GM23338 (cell line): ENCODE measurements at regions not wholly inside any gene's neighbourhood (a gene's known extent, or its start where the extent isn't known, plus 50 kb on each side); places are given as distances from the start of the nearest gene placed in this dataset.

ENCODE experiments used
- ATAC-seq: fragments of 200-7000 bp; cut with Tn5 transposase; 3 replicates; pipeline ENCODE4 v1.9.1; 2020
- DNase-seq: peaks from one replicate; pipeline ENCODE4 v3.0.0-alpha.2; 2015; ENCODE audit warnings: low spot score
- H2AFZ ChIP-seq: fragments of 200-600 bp; sonication (generic); 2 replicates; pipeline ENCODE4 v1.8.0; 2016; ENCODE audit warnings: antibody characterized with exemption, mild to moderate bottlenecking, moderate library complexity
- H3F3A ChIP-seq: fragments of 200-600 bp; sonication (generic); replicated peaks from 2 replicates; pipeline ENCODE4 v1.8.0; 2017; ENCODE audit warnings: antibody characterized with exemption, mixed run types, low read depth
- H3K27ac ChIP-seq: fragments of 200-600 bp; sonication (generic); 2 replicates; pipeline ENCODE4 v1.6.1; 2016; ENCODE audit warnings: low read depth
- H3K27me3 ChIP-seq: fragments of 200-600 bp; sonication (generic); 2 replicates; pipeline ENCODE4 v1.8.0; 2016; ENCODE audit warnings: mild to moderate bottlenecking, mixed run types, moderate library complexity; ENCODE audit not compliant: insufficient read depth
- H3K36me3 ChIP-seq: fragments of 200-600 bp; sonication (generic); 2 replicates; pipeline ENCODE4 v1.8.0; 2016; ENCODE audit warnings: mild to moderate bottlenecking; ENCODE audit not compliant: insufficient read depth
- H3K4me1 ChIP-seq: fragments of 200-600 bp; sonication (generic); 2 replicates; pipeline ENCODE4 v1.8.0; 2016; ENCODE audit warnings: mild to moderate bottlenecking, moderate library complexity; ENCODE audit not compliant: insufficient read depth
- H3K4me2 ChIP-seq: fragments of 200-600 bp; sonication (generic); 2 replicates; pipeline ENCODE4 v1.7.1; 2017; ENCODE audit warnings: mixed run types
- H3K4me3 ChIP-seq: fragments of 200-600 bp; sonication (generic); 2 replicates; pipeline ENCODE4 v1.6.1; 2016; ENCODE audit warnings: mixed run types
- H3K79me2 ChIP-seq: fragments of 200-600 bp; sonication (generic); replicated peaks from 2 replicates; pipeline ENCODE4 v1.8.0; 2017; ENCODE audit warnings: mild to moderate bottlenecking; ENCODE audit not compliant: insufficient read depth
- H3K9me2 ChIP-seq: fragments of 200-600 bp; sonication (generic); 2 replicates; pipeline ENCODE4 v1.8.0; 2017; ENCODE audit not compliant: insufficient read depth
- H4K20me1 ChIP-seq: fragments of 200-600 bp; sonication (generic); replicated peaks from 2 replicates; pipeline ENCODE4 v1.8.0; 2017; ENCODE audit warnings: mild to moderate bottlenecking; ENCODE audit not compliant: insufficient read depth
- H3K27ac Mint-ChIP-seq: 2 replicates; pipeline ENCODE4 v1.8.0; 2020; ENCODE audit warnings: inconsistent platforms, mild to moderate bottlenecking, moderate library complexity, mixed read lengths
- H3K27me3 Mint-ChIP-seq: 3 replicates; pipeline ENCODE4 v1.8.0; 2022; ENCODE audit warnings: low read depth, mild to moderate bottlenecking, moderate library complexity, mixed read lengths, inconsistent platforms; ENCODE audit not compliant: insufficient read depth, poor library complexity
- H3K36me3 Mint-ChIP-seq: 3 replicates; pipeline ENCODE4 v1.8.0; 2021; ENCODE audit warnings: low read depth, mild to moderate bottlenecking, inconsistent platforms, moderate library complexity, mixed read lengths
- H3K4me1 Mint-ChIP-seq: 3 replicates; pipeline ENCODE4 v1.8.0; 2020; ENCODE audit warnings: mild to moderate bottlenecking, inconsistent platforms, mixed read lengths
- H3K4me3 Mint-ChIP-seq: 3 replicates; pipeline ENCODE4 v1.8.0; 2021; ENCODE audit warnings: moderate library complexity, mild to moderate bottlenecking, inconsistent platforms, mixed read lengths
- H3K9me3 Mint-ChIP-seq: 3 replicates; pipeline ENCODE4 v1.8.0; 2020; ENCODE audit warnings: moderate library complexity, mild to moderate bottlenecking, inconsistent platforms, mixed read lengths
- CREB1 ChIP-seq: fragments of 250-450 bp; sonication (Bioruptor Pico); IDR thresholded peaks from 2 replicates; pipeline ENCODE4 v1.5.0; 2020; ENCODE audit warnings: low read depth, mild to moderate bottlenecking, moderate library complexity
- ETS1 ChIP-seq: IDR thresholded peaks from 2 replicates; pipeline ENCODE4 v1.6.1; 2016; ENCODE audit warnings: antibody characterized with exemption
- EZH2 ChIP-seq: fragments of 200-600 bp; sonication (generic); IDR thresholded peaks from one replicate; pipeline ENCODE4 v1.8.0; 2017; ENCODE audit warnings: antibody characterized with exemption, mild to moderate bottlenecking, low read depth; ENCODE audit not compliant: unreplicated experiment
- EZH2phosphoT487 ChIP-seq: fragments of 200-600 bp; sonication (generic); IDR thresholded peaks from one replicate; pipeline ENCODE4 v1.8.1; 2018; ENCODE audit warnings: antibody characterized with exemption; ENCODE audit not compliant: unreplicated experiment
- JUNB ChIP-seq: IDR thresholded peaks from one replicate; pipeline ENCODE4 v1.6.1; 2016; ENCODE audit warnings: antibody characterized with exemption; ENCODE audit not compliant: unreplicated experiment
- NANOG ChIP-seq: IDR thresholded peaks from 2 replicates; pipeline ENCODE4 v1.6.1; 2016; ENCODE audit warnings: antibody characterized with exemption, borderline replicate concordance
- POLR2AphosphoS5 ChIP-seq: IDR thresholded peaks from 2 replicates; pipeline ENCODE4 v1.6.1; 2016; ENCODE audit warnings: antibody characterized with exemption, low read depth
- STAT1 ChIP-seq: IDR thresholded peaks from one replicate; pipeline ENCODE4 v1.6.1; 2016; ENCODE audit warnings: antibody characterized with exemption; ENCODE audit not compliant: unreplicated experiment
- ZNF114 ChIP-seq: fragments of 250-450 bp; sonication (Bioruptor Pico); IDR thresholded peaks from 2 replicates; pipeline ENCODE4 v1.5.0; 2020; ENCODE audit warnings: mild to moderate bottlenecking, moderate library complexity
- ZNF331 ChIP-seq: fragments of 250-450 bp; sonication (Bioruptor Pico); IDR thresholded peaks from 2 replicates; pipeline ENCODE4 v1.5.0; 2020; ENCODE audit warnings: low read depth, mild to moderate bottlenecking, moderate library complexity
- TF ChIP-seq, protein P1 (sequence below), 2 experiments: fragments of 200-600 bp in 1 of 2; sonication (generic) in 1 of 2; conservative IDR thresholded peaks; 2 replicates each; pipeline versions ENCODE4 v1.5.1 to v1.6.1; 2016 to 2017; ENCODE audit warnings: antibody characterized with exemption in 2 of 2, low read depth in 2 of 2, mild to moderate bottlenecking in 2 of 2, moderate library complexity in 1 of 2
- TF ChIP-seq, protein P2 (sequence below): IDR thresholded peaks from one replicate; pipeline ENCODE4 v1.6.1; 2018; ENCODE audit warnings: antibody characterized with exemption; ENCODE audit not compliant: unreplicated experiment

DNA sequence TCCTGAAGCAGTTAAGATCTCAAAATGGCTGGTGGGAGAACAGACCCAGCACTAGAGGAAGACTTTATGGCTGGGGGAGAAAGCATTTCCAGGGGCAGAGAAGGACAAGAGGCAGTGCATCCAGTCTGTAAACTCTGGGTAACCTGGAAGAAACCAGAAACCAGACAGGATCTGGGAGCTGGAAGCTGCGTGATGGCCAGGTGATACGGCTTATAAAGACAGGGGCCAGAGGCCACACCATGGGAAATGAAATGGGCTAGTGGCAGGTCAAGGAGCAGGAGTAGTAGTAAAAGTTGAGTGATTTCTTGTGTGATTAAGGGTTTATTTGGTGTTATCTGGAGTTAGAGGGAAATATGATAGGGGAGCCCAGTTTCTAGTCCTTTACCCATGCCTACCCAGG is 144.7 kb upstream of the ARRDC4 start:
- no peaks in the 10 kb centered on the region for H3K27me3 ChIP-seq
- Mint-ChIP-seq H3K9me3 (peaks cover 6% of the 10 kb centered on the region; the same call in 1 of the 3 replicates), H3K27me3 (no peaks in the 10 kb centered on the region), H3K27ac (no peak overlapping the region; the same call in 1 of the 2 replicates), H3K36me3 (no peaks in the 10 kb centered on the region), H3K4me1 (no peaks in the 10 kb centered on the region), H3K4me3 (no peak overlapping the region)
- H3K27ac ChIP-seq: no peak overlapping the region
- H3K4me3 ChIP-seq: no peak overlapping the region
- H3K4me2 ChIP-seq: no peak overlapping the region
- ATAC-seq (no peak), DNase-seq (no peak)
- no peaks in the 10 kb centered on the region for H3F3A ChIP-seq
- H3K79me2 ChIP-seq: no peaks in the 10 kb centered on the region
- no peaks in the 10 kb centered on the region for H4K20me1 ChIP-seq
- TF ChIP-seq EZH2phosphoT487: no peak
- 0 out of 2 replicates have a peak, but pooled peaks cover 5% of the 10 kb centered on the region for H3K9me2 ChIP-seq
- H2AFZ ChIP-seq: no peak overlapping the region
- no peaks in the 10 kb centered on the region for H3K4me1 ChIP-seq
- H3K36me3 ChIP-seq: no peaks in the 10 kb centered on the region

DNA sequence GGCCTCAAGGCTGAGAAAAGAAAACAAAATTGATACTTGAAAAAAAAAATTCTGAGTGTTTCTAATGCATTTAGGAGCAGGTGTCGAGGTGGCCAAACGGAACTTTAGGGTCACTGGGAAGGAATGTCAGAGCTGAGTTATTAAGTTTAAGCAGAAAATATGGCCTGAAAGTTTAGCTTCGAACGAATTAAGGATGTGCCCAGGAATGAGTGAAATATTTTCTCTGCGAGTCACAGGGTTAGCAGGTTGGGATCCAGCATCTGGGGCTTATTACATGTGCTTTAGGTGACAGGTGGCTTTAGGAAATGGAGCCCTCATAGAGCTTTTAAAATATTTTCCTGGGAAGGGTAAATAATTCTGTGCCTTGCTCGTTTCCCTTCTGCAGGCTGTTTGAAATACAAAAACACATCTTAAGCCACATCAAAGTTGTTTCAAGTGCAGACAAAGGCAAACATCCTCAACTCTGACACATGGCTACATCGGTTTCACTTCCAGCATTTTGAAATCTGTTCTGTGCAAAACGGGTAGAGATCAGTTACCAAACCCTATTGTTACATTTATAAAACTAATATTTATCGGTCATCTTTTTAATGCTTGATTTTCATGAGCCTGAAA is 143.1 kb upstream of the ARRDC4 start:
- no peak for ATAC-seq
- Mint-ChIP-seq H3K27me3 (no peaks in the 10 kb centered on the region), H3K27ac (no peak overlapping the region)

GRCh38 chr15:97836003-97836402 is 124.5 kb upstream of the ARRDC4 start:
- Histone ChIP-seq H3K27ac (no peak overlapping the region), H3K36me3 (no peaks in the 10 kb centered on the region), H2AFZ (no peak overlapping the region), H3F3A (no peaks in the 10 kb centered on the region), H3K27me3 (no peaks in the 10 kb centered on the region), H3K79me2 (no peaks in the 10 kb centered on the region), H3K4me2 (no peak overlapping the region), H4K20me1 (no peaks in the 10 kb centered on the region), H3K9me2 (peaks cover 10% of the 10 kb centered on the region), H3K4me1 (no peaks in the 10 kb centered on the region), H3K4me3 (no peak overlapping the region)
- Mint-ChIP-seq H3K9me3 (no peaks in the 10 kb centered on the region; the same call in 2 of the 3 replicates), H3K36me3 (no peaks in the 10 kb centered on the region), H3K4me3 (no peak overlapping the region), H3K27me3 (no peaks in the 10 kb centered on the region), H3K4me1 (no peaks in the 10 kb centered on the region), H3K27ac (no peak overlapping the region)
- ATAC-seq: no peak
- DNase-seq: no peak
- TF ChIP-seq ZNF331 (CRISPR knock-in tag) (no peak), ETS1 (no peak), STAT1 (no peak), EZH2 (no peak), JUNB (no peak), NANOG (no peak), CREB1 (no peak), ZNF114 (CRISPR knock-in tag) (no peak), POLR2AphosphoS5 (no peak), EZH2phosphoT487 (no peak)
- TF ChIP-seq, protein P1, sequence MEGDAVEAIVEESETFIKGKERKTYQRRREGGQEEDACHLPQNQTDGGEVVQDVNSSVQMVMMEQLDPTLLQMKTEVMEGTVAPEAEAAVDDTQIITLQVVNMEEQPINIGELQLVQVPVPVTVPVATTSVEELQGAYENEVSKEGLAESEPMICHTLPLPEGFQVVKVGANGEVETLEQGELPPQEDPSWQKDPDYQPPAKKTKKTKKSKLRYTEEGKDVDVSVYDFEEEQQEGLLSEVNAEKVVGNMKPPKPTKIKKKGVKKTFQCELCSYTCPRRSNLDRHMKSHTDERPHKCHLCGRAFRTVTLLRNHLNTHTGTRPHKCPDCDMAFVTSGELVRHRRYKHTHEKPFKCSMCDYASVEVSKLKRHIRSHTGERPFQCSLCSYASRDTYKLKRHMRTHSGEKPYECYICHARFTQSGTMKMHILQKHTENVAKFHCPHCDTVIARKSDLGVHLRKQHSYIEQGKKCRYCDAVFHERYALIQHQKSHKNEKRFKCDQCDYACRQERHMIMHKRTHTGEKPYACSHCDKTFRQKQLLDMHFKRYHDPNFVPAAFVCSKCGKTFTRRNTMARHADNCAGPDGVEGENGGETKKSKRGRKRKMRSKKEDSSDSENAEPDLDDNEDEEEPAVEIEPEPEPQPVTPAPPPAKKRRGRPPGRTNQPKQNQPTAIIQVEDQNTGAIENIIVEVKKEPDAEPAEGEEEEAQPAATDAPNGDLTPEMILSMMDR (conservative IDR thresholded peaks at IDR 0.05; ENCODE audit: low read depth in 2 of 2): no peak
- TF ChIP-seq, protein P2, sequence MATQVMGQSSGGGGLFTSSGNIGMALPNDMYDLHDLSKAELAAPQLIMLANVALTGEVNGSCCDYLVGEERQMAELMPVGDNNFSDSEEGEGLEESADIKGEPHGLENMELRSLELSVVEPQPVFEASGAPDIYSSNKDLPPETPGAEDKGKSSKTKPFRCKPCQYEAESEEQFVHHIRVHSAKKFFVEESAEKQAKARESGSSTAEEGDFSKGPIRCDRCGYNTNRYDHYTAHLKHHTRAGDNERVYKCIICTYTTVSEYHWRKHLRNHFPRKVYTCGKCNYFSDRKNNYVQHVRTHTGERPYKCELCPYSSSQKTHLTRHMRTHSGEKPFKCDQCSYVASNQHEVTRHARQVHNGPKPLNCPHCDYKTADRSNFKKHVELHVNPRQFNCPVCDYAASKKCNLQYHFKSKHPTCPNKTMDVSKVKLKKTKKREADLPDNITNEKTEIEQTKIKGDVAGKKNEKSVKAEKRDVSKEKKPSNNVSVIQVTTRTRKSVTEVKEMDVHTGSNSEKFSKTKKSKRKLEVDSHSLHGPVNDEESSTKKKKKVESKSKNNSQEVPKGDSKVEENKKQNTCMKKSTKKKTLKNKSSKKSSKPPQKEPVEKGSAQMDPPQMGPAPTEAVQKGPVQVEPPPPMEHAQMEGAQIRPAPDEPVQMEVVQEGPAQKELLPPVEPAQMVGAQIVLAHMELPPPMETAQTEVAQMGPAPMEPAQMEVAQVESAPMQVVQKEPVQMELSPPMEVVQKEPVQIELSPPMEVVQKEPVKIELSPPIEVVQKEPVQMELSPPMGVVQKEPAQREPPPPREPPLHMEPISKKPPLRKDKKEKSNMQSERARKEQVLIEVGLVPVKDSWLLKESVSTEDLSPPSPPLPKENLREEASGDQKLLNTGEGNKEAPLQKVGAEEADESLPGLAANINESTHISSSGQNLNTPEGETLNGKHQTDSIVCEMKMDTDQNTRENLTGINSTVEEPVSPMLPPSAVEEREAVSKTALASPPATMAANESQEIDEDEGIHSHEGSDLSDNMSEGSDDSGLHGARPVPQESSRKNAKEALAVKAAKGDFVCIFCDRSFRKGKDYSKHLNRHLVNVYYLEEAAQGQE: no peak

More for the DNA sequence above, 143.1 kb upstream of the ARRDC4 start:
- peaks cover 5% of the 10 kb centered on the region; the same call in 2 of the 3 replicates for H3K4me1 Mint-ChIP-seq
- Histone ChIP-seq H3K36me3 (no peaks in the 10 kb centered on the region), H3K79me2 (no peaks in the 10 kb centered on the region), H3K4me2 (no peak overlapping the region), H3K27me3 (no peaks in the 10 kb centered on the region), H4K20me1 (no peaks in the 10 kb centered on the region), H2AFZ (no peak overlapping the region), H3K4me1 (no peaks in the 10 kb centered on the region), H3K4me3 (no peak overlapping the region), H3K9me2 (0 out of 2 replicates have a peak, but pooled peaks cover 2% of the 10 kb centered on the region), H3F3A (no peaks in the 10 kb centered on the region), H3K27ac (no peak overlapping the region)
- DNase-seq: no peak
- H3K36me3 Mint-ChIP-seq: no peaks in the 10 kb centered on the region
- H3K9me3 Mint-ChIP-seq: no peaks in the 10 kb centered on the region; the same call in 2 of the 3 replicates
- H3K4me3 Mint-ChIP-seq: no peak overlapping the region
- no peak for TF ChIP-seq EZH2
